ENCODE measurements at regions not wholly inside any gene's neighbourhood (a gene's known extent, or its start where the extent isn't known, plus 50 kb on each side); places are given as distances from the start of the nearest gene placed in this dataset.

DNA sequence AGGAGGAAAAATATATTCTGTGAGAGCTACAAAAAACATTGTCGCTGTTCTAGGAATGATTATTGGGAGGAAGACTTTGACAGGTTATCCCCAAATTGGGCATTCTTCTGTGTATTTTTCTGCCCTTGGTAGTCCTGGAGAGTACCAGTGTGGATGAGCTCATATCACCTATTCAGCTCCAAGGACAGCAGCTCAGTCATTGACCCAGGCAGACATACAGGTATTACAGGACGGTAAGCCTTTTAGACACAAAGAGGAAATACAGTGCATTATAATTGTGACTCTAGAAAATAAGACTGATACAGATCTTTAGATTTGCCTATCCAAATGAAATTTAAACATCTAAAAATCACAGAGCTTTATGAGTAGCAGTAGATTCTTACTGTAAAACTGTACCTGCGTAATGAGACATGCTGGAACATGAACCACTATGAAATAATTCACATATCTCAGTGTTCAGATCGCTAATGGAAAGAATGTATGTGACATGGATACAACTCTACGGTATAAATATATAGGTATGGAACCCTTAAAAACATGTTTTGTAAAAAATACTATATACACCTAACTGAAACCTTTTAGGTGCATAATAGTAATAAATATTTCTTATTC lies 56.0 kb downstream of the PLK2 start:
- DNase-seq (ENCODE audit: low read depth in 2 of 2) = no peak

DNA sequence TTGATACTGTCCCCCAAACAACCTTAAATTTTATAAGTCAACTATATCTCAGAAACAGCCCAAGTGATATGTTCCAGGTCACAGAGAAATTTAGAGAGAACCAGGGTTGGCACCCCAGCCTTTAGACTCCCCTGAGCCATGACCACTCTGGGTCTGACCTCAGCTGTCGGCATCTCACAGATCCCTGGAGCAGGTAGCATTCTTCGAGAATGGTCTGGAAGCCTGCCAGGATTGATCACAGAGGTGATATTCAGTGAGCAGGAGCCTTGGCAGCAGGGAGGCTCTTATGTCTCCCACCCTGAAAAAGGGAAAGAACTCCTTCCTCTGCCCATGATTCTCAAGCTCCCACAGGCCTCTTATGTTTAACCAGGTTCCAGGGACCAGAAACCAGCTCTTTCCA lies 58.2 kb downstream of the PLK2 start:
- DNase-seq (ENCODE audit: low read depth in 2 of 2) = no peak

GRCh38 chr5:58400737-58401136 lies 59.1 kb downstream of the PLK2 start:
- no peak for DNase-seq (ENCODE audit: low read depth in 2 of 2)

- DNase-seq (ENCODE audit: low read depth in 2 of 2) = no peak
Measured at GRCh38 chr5:58399951-58400350, 59.9 kb downstream of the PLK2 start.

DNA sequence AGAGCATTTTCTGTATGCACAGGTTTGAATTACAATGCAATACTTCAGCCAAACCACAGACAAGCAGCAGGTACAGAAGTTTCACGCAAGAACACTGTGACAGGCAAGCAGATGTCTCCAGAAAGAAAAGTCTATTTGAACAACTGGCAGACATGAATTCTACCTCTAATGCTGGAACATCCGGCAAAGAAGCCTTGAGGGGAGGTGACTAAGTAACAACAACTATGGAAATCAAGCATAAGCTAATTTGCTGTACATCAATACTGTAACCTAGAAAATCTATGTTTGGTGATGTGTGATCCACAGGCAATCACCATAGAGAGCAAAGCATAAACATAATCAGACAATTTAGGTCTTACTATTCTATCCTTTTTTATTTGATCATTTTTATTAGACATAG lies 65.5 kb downstream of the PLK2 start:
- no peak for DNase-seq (ENCODE audit: low read depth in 2 of 2)

DNA sequence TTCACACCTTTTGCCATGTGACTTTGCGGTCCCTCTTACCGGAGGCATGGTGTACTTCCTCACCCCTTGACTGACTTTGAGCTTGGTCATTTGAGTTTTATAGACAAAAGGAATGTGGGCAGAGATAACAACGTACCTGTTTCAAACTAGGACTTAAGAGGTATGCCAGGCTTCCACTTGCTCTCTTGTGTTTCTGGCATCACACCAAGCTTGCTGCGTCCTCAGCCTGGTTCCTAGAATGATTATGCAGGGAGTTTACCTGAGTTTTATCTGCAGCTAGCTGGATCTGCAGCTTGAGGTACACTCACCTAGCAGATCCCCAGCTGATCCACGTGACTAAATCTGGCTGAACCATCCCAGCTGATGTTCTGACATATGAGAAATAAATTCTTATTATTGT lies 66.2 kb downstream of the PLK2 start:
- DNase-seq (ENCODE audit: low read depth in 2 of 2) = no peak

GRCh38 chr5:58392496-58392895 lies 67.4 kb downstream of the PLK2 start:
- DNase-seq (ENCODE audit: low read depth in 2 of 2) = no peak

DNA sequence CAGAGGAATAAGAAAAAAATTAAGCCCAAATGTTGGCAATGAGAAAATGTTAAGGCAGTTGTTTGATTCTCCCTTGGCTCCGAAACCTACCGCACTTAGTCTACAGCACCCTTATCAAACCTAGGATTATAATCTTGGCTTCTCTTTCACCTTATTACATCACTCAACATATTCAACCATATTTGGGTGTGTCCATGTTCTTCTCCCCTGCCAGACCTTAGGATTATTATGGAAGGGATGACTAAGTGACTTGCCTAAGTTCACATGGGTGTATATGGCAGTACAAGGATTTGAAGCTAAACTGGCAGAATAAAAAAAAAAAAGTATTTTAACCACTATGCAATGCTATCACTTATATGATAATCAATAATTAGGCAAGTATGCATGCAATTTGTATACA lies 76.4 kb downstream of the PLK2 start:
- DNase-seq (ENCODE audit: low read depth in 2 of 2) = no peak

DNA sequence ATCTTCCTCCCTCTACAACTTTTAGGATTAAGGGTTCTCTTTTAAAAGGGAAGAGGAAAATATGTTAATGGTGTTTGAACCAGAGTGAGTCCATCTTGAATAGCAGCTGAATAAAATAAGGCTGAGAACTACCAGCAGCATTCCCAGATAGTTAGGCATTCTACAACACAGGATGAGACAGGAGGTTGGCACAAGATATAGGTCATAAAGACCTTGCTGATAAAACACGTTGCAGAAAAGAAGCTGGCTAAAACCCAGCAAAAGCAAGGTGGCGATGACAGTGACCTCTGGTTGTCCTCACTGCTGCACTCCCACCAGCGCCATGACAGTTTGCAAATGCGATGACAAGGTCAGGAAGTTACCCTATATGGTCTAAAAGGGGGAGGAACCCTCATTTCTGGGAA lies 77.8 kb downstream of the PLK2 start:
- DNase-seq (ENCODE audit: low read depth in 2 of 2) = no peak

- DNase-seq (ENCODE audit: low read depth in 2 of 2) = no peak
Measured at GRCh38 chr5:58381566-58381965, 78.3 kb downstream of the PLK2 start.

DNA sequence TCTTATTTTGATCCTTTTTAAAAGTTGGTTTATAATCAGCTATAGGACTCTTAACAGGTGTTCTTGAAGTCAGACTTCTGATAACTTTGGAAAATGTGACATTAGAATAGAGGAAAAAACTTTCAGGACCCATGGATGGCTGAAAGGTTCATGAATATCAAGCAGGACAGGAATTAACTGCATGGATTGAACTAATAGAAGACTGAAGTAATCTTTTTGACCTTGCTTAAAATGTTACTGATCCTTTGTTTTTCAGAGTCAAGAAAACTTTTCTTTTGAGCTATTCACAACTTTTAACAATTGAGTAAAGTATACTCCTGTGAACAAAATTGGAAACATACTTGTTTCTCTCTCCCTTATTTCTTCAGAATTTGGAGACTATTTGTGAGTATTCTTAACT lies 79.2 kb downstream of the PLK2 start:
- no peak for DNase-seq (ENCODE audit: low read depth in 2 of 2)

DNA sequence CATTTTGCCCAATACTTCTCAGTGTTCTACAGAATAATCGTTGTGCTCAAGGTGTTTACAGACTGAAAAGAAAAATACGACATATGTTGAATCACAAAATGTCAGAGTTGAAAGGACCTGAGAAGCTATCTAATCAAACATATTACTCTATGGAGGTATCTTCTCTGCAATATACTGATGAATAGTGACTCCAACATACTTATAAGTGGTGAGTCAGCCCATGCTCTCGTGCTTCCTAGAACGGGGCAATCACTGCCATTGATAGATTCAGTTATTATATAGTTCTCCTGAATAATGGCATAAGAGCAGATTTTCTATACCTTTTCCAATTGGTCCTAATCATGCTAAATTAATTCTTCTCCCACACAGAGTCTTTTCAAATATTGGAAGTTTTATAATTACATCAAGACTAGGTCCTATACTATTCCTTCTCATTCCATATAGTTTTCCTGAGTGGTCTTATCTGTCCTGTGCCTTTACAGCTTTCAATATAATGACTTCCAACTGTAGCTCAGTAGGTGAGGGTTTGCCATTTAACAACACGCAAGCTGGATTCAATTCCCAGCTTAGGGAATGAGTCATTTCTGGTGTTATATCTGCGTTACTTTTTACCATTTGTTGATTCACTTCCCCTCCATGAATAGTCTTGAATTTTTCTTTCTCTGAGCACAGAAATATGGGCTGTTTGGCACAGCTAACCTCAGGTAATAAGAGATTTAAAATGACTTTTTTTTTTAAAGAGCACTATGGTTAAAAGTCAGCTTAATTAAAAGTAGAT lies 81.1 kb downstream of the PLK2 start:
- no peak for DNase-seq (ENCODE audit: low read depth in 2 of 2)

- DNase-seq (ENCODE audit: low read depth in 2 of 2) = no peak
Measured at GRCh38 chr5:58370606-58371005, 89.3 kb downstream of the PLK2 start.

DNA sequence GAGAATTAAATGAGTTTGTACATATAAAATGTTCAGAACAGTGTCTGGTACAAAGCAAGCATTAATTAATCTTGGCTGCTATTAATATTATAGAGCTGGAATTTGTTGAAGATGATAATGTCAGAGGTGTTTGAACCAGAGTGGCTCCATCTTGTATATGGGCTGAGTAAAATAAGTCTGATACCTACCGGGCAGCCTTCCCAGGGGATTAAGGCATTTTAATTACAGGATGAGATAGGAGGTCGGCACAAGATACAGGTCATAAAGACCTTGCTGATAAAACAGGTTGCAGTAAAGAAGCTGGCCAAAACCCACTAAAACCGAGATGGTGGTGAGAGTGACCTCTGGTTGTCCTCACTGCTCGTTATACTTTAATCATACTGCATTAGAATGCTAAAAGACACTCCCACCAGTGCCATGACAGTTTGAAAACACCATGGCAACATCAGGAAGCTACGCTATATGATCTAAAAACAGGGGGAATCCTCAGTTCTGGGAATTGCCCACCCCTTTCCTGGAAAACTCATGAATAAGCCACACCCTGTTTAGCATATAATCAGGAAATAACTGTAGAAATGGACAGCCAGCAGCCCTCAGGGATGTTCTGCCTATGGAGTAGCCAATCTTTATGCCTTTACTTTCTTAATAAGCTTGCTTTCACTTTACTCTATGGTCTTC lies 90.2 kb downstream of the PLK2 start:
- no peak for DNase-seq (ENCODE audit: low read depth in 2 of 2)

- DNase-seq (ENCODE audit: low read depth in 2 of 2) = no peak
Measured at GRCh38 chr5:58366461-58366860, 93.4 kb downstream of the PLK2 start.

GRCh38 chr5:58365791-58366190 lies 94.1 kb downstream of the PLK2 start:
- no peak for DNase-seq (ENCODE audit: low read depth in 2 of 2)

GRCh38 chr5:58363461-58364249 lies 96.2 kb downstream of the PLK2 start:
- no peak for DNase-seq (ENCODE audit: low read depth in 2 of 2)

GRCh38 chr5:58362135-58362534 lies 97.8 kb downstream of the PLK2 start:
- DNase-seq (ENCODE audit: low read depth in 2 of 2) = no peak

DNA sequence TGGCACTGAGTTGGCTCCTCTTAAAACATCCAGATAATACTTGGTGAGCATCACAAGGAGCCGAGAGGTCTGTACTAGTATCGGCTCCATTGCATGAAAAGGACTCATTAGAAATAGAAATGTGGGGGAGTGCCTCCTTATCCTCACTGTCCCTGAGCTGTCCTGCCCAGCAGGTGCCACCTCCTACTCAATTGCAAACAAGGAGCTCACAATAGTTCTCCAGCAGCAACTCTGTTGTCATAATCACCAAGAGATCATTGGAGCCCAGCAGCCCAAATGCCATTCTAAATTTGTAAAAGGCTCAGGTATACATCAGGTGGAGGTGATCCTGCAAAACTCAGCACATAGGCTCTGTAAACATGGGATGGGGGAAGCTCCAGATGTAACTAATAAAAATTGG lies 99.1 kb downstream of the PLK2 start:
- no peak for DNase-seq (ENCODE audit: low read depth in 2 of 2)

- DNase-seq (ENCODE audit: low read depth in 2 of 2) = no peak
Measured at GRCh38 chr5:58359981-58360380, 99.9 kb downstream of the PLK2 start.

GRCh38 chr5:58358501-58359178 lies 101.2 kb downstream of the PLK2 start:
- DNase-seq (ENCODE audit: low read depth in 2 of 2) = no peak
